Neuron (in vitro differentiated cells): ENCODE measurements at regions not wholly inside any gene's neighbourhood (a gene's known extent, or its start where the extent isn't known, plus 50 kb on each side); places are given as distances from the start of the nearest gene placed in this dataset.
"Not testable (repeated sequence)": the region's sequence is repeated elsewhere in the genome, so short reads cannot be mapped to it uniquely, and the experiment has no call there.

Experiments
- H2AFZ ChIP-seq: one replicate; pipeline ENCODE4 v1.6.1; 2013; ENCODE audit warnings: low read depth, mild to moderate bottlenecking, inconsistent platforms, low read length, moderate library complexity
- H3K27me3 ChIP-seq: one replicate; pipeline ENCODE4 v1.6.1; 2013; ENCODE audit warnings: low read length; ENCODE audit not compliant: insufficient read depth
- H3K36me3 ChIP-seq: one replicate; pipeline ENCODE4 v1.6.1; 2013; ENCODE audit warnings: low read length; ENCODE audit not compliant: insufficient read depth
- H3K4me1 ChIP-seq: one replicate; pipeline ENCODE4 v1.6.1; 2013; ENCODE audit warnings: low read length; ENCODE audit not compliant: insufficient read depth
- H3K4me3 ChIP-seq: 2 replicates; pipeline ENCODE4 v1.5.1; 2013; ENCODE audit warnings: mild to moderate bottlenecking, low read length, moderate library complexity
- H3K9me3 ChIP-seq: one replicate; pipeline ENCODE4 v1.6.1; 2013; ENCODE audit warnings: low read length

DNA sequence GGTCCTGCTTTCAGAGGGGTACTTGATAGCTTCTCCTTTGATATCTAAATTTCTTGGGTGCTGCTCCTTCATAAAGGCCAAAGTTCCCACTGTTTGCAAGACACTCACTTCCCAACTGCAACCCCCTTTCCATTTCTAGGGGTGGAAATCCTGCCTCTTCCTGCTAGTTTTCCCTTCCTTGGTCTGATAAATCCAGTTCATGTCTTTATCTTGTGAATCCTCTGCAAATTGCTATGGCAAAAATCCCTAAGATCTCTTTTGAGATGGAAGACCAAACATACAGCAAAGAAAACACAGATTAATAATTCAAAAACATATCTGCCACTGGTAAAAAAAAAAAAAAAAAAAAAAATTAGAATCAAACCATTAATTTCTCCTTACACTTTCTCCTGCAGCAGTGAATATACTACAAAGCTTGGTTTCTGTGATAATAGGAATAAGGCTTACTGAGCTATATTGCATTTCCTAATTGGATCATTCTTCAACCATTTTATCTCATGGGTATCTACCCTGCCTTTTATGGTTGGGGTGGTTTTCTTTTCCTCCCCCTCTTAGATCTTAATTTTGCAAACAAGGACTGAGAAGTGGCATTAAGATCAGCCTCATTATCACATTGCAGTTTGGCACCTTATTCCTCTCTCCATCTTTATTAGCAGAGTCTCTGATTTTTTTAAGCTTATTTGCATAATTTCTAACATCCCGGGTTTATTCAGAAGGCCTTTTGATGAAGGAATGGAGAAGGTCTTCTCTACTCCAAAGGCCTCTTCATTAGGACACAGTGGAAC, 439.1 kb downstream of the XYLT1 start:
- Histone ChIP-seq H3K9me3 (no peaks in the 10 kb centered on the region), H3K36me3 (no peaks in the 10 kb centered on the region), H3K4me3 (no peak overlapping the region), H2AFZ (no peak overlapping the region), H3K27me3 (no peaks in the 10 kb centered on the region), H3K4me1 (no peaks in the 10 kb centered on the region)

DNA sequence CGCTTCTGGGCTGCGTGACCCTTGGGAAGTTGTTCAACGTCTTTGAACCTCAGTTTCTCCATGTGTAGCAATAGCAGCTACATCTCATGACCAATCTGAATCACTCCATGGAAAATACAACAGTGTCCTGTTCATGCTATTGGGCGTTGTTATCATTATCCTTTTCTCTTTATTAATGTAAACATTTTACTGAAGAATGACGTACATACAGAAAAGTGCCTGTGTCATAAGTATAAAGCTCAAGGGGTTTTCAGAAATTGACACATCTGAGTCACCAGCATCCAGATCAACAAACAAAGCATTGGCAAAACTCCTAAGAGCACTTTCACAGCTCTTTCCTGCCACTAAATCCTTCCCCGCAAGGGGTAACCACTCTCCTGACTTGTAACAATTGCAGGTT, 438.4 kb downstream of the XYLT1 start:
- Histone ChIP-seq H3K27me3 (no peaks in the 10 kb centered on the region), H3K36me3 (no peaks in the 10 kb centered on the region), H3K4me3 (no peak overlapping the region), H2AFZ (no peak overlapping the region), H3K9me3 (no peaks in the 10 kb centered on the region), H3K4me1 (no peaks in the 10 kb centered on the region)

DNA sequence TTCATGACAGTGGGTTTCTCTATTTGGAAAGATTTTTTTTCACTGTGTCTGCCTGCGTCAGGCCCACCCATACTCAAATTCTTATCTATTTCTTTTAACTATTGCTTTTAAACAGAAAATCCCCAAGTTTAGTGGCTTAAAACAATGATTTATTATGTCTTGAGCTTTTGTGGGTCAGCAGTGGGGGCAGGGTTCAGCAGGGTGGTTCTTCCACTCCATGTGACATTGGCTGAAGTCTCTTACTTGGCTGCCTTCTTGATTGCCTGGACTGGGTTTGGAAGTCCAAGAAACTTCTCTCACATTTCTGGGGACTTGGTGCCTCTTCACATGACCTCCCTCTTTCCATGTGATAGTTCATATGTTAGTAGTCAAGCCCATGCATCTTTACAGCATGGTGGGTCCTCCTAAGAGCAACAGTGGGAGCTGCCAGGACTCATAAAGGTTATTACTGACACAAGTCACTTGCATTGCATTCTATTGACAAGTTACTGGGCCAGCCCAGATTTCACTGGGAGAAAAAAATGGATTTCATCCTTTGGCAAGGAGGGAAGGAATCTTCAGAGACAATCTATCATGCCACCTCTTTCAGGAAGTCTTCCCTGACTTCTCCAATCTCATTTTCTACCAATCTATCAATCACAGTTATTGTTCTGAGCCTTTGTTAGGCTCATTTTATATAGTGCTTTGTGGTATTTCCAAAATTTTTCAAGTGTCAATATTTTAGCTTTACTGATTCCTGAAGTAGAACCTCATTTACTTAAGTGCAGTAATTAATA, 436.1 kb downstream of the XYLT1 start:
- Histone ChIP-seq H3K4me3 (no peak overlapping the region), H3K4me1 (no peaks in the 10 kb centered on the region), H3K36me3 (no peaks in the 10 kb centered on the region), H3K9me3 (no peaks in the 10 kb centered on the region), H2AFZ (no peak overlapping the region), H3K27me3 (peaks cover 2% of the 10 kb centered on the region)

DNA sequence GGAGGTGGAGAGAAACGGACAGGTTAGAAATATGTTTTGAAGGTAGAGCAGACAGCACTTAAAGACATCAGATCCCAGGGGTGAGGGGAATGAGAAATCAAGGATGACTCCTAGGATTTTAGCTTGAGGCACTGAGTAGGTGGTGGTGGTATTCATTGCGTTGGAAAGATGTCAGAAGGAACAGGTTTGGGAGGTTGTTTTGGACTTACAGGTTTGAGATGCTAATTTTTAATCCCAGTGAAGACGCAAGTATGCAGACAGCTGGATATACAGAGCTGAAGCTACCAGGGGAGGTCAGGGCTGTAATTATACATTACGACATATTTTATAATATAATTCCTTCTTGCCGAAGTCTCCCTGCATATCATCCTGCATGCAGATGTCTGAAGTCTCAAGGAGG, 433.3 kb downstream of the XYLT1 start:
- H2AFZ ChIP-seq, result no peak overlapping the region
- H3K4me1 ChIP-seq, result no peaks in the 10 kb centered on the region
- H3K4me3 ChIP-seq, result no peak overlapping the region
- H3K9me3 ChIP-seq, result no peaks in the 10 kb centered on the region
- peaks cover 2% of the 10 kb centered on the region for H3K27me3 ChIP-seq
- H3K36me3 ChIP-seq, result no peaks in the 10 kb centered on the region

DNA sequence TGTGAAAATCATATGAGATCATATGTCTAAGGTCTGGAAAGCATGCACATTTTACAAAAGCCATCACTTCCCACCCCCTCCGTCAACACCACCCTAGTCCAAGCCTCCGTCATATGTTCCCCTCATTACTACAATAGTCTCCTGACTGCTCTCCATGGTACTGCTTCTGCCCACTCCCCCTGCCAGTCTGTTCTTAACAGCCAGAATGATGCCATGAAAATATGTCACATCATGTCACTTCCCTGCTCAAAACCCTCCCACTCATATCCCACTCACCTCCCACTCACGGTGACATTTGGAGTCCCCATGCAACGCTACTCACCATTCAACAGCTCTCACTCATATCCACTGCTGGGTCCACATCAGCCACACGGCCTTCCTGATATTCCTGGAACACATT, 432.3 kb downstream of the XYLT1 start:
- no peak overlapping the region for H3K4me3 ChIP-seq
- H2AFZ ChIP-seq, result no peak overlapping the region
- H3K36me3 ChIP-seq, result no peaks in the 10 kb centered on the region
- H3K9me3 ChIP-seq, result no peaks in the 10 kb centered on the region
- peaks cover 2% of the 10 kb centered on the region for H3K27me3 ChIP-seq
- H3K4me1 ChIP-seq, result no peaks in the 10 kb centered on the region

DNA sequence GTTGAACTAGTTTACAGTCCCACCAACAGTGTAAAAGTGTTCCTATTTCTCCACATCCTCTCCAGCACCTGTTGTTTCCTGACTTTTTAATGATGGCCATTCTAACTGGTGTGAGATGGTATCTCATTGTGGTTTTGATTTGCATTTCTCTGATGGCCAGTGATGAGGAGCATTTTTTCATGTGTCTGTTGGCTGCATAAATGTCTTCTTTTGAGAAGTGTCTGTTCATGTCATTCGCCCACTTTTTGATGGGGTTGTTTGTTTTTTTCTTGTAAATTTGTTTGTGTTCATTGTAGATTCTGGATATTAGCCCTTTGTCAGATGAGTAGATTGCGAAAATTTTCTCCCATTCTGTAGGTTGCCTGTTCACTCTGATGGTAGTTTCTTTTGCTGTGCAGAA, 421.7 kb downstream of the XYLT1 start:
- H3K4me3 ChIP-seq, H3K36me3 ChIP-seq, H3K27me3 ChIP-seq, H3K4me1 ChIP-seq, H2AFZ ChIP-seq, H3K9me3 ChIP-seq: not testable (repeated sequence)

DNA sequence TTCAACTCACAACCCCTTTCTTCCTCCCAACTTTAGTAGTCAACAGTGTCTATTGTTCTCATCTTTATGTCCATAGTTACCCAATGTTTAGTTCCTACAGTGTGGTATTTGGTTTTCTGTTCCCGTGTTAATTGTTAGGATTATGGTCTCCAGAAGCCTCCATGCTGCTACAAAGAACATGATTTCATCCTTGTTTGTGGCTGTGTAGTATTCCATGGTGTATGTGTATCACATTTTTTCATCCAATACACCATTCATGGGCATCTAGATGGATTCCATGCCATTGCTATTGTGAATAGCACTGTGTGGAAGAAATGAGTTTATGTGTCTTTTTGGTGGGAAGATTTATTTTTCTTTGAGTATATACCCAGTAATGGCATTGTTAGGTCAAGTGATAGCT, 420.3 kb downstream of the XYLT1 start:
- Histone ChIP-seq H3K9me3 (peaks cover 5% of the 10 kb centered on the region), H3K4me1 (no peaks in the 10 kb centered on the region), H3K36me3 (no peaks in the 10 kb centered on the region), H3K4me3 (no peak overlapping the region), H2AFZ (no peak overlapping the region), H3K27me3 (no peaks in the 10 kb centered on the region)
